ENCODE measurements at regions not wholly inside any gene's neighbourhood (a gene's known extent, or its start where the extent isn't known, plus 50 kb on each side); places are given as distances from the start of the nearest gene placed in this dataset.

DNA sequence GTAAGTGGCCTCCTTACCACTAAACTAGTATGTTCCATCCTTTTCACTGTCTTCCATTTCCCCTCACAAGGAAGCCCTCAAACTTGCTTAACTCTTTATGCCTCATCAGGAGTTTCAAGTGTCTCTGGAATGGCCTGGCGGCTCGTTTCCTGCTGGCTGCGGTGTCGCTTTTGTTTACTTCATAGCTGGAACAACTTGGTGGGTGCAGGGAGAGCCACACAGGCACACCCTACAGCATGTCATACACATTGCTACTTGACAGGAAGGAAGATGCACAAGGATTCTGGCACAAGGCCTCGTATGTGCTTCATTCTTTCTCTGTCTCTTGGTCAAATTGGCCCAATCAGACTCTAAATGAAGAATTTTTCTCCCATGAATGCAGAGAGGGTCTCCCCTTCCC, 488.3 kb downstream of the FOXO1 start:
- TF ChIP-seq, protein P1, sequence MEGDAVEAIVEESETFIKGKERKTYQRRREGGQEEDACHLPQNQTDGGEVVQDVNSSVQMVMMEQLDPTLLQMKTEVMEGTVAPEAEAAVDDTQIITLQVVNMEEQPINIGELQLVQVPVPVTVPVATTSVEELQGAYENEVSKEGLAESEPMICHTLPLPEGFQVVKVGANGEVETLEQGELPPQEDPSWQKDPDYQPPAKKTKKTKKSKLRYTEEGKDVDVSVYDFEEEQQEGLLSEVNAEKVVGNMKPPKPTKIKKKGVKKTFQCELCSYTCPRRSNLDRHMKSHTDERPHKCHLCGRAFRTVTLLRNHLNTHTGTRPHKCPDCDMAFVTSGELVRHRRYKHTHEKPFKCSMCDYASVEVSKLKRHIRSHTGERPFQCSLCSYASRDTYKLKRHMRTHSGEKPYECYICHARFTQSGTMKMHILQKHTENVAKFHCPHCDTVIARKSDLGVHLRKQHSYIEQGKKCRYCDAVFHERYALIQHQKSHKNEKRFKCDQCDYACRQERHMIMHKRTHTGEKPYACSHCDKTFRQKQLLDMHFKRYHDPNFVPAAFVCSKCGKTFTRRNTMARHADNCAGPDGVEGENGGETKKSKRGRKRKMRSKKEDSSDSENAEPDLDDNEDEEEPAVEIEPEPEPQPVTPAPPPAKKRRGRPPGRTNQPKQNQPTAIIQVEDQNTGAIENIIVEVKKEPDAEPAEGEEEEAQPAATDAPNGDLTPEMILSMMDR (IDR thresholded peaks at IDR 0.05), result no peak
- no peak for TF ChIP-seq POLR2A (IDR thresholded peaks at IDR 0.05)

All from breast epithelium (tissue), 3 donors.